ENCODE measurements at regions not wholly inside any gene's neighbourhood (a gene's known extent, or its start where the extent isn't known, plus 50 kb on each side); places are given as distances from the start of the nearest gene placed in this dataset.

DNA sequence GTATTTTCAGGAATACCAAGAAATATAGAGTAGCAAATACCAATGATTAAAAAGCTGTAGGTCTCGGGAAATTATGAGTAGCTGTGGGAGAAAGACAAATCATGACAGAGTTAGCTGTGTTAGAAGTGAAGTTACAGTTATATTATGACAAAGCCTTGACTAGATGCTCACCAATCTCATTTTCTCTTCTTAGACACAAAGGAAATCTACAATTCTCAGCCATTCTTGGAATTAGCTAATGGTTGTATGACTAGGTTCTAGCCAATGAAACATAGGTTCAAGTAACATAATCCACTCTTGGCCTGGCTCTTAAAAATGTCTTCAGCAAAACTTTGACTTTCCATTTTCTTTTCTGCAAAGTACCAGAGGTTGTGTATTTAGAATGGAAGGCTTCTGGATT is 228.8 kb upstream of the MTPN start:
- no peaks in the 10 kb centered on the region for H3K4me1 ChIP-seq (ENCODE audit: control insufficient read depth, extremely low read depth, insufficient read depth, low read length)
- no peaks in the 10 kb centered on the region for H3K36me3 ChIP-seq (ENCODE audit: control insufficient read depth in 2 of 2, extremely low read depth in 1 of 2, insufficient read depth in 2 of 2, low read length in 2 of 2)
- no peaks in the 10 kb centered on the region for H3K9me3 ChIP-seq (replicated peaks; ENCODE audit: control insufficient read depth, insufficient read depth, low read length)
- TF ChIP-seq, protein P1, sequence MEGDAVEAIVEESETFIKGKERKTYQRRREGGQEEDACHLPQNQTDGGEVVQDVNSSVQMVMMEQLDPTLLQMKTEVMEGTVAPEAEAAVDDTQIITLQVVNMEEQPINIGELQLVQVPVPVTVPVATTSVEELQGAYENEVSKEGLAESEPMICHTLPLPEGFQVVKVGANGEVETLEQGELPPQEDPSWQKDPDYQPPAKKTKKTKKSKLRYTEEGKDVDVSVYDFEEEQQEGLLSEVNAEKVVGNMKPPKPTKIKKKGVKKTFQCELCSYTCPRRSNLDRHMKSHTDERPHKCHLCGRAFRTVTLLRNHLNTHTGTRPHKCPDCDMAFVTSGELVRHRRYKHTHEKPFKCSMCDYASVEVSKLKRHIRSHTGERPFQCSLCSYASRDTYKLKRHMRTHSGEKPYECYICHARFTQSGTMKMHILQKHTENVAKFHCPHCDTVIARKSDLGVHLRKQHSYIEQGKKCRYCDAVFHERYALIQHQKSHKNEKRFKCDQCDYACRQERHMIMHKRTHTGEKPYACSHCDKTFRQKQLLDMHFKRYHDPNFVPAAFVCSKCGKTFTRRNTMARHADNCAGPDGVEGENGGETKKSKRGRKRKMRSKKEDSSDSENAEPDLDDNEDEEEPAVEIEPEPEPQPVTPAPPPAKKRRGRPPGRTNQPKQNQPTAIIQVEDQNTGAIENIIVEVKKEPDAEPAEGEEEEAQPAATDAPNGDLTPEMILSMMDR (IDR thresholded peaks at IDR 0.05; ENCODE audit: extremely low read depth in 1 of 2, insufficient read depth in 1 of 2, low read depth in 1 of 2, low read length in 2 of 2), result no peak
- no peak for TF ChIP-seq JUN (IDR thresholded peaks at IDR 0.05; ENCODE audit: borderline replicate concordance, insufficient read depth, insufficient read length, low read depth)
- no peaks in the 10 kb centered on the region for H3K79me2 ChIP-seq (ENCODE audit: control insufficient read depth, insufficient read depth, low read length)
- BruUV-seq (replicated peaks), result no TSS peak
- DNase-seq (ENCODE audit: low read depth, low spot score) (no peak), FAIRE-seq (no peak)
- H3K4me2 ChIP-seq (ENCODE audit: insufficient read depth, low read length), result no peak overlapping the region
- no peak overlapping the region for H3K9ac ChIP-seq (replicated peaks; ENCODE audit: extremely low read depth, insufficient read depth, low read length)
- no peaks in the 10 kb centered on the region for H3K27me3 ChIP-seq (ENCODE audit: control insufficient read depth in 2 of 2, insufficient read depth in 2 of 2, low read length in 2 of 2)
- no peaks in the 10 kb centered on the region for H3K9me1 ChIP-seq (replicated peaks; ENCODE audit: control insufficient read depth, extremely low read depth, insufficient read depth, low read length)
- dilution Hi-C loops (cut with MboI; ENCODE audit: extremely low pct_ligation_motif_present, low sequenced_read_pairs) (no loop called here), intact Hi-C loops (cut with micrococcal nuclease) (no loop called here)
- no peaks in the 10 kb centered on the region for H4K20me1 ChIP-seq (replicated peaks; ENCODE audit: control insufficient read depth, extremely low read depth, insufficient read depth, low read length)
- no peak overlapping the region for H3K4me3 ChIP-seq (replicated peaks in 1 of 3; ENCODE audit: insufficient read depth in 1 of 3, low read depth in 1 of 3, low read length in 3 of 3)
- H3K27ac ChIP-seq (ENCODE audit: insufficient read depth, low read depth, low read length), result no peak overlapping the region
- ChIA-PET POLR2A (no interaction called here), CTCF (interaction anchor here (0.9 kb wide), 1 partner anchor 11 kb away, joined by 3 read pairs; no protein-coding TSS in a partner anchor)
- H2AFZ ChIP-seq (ENCODE audit: low read depth, low read length), result no peak overlapping the region

DNA sequence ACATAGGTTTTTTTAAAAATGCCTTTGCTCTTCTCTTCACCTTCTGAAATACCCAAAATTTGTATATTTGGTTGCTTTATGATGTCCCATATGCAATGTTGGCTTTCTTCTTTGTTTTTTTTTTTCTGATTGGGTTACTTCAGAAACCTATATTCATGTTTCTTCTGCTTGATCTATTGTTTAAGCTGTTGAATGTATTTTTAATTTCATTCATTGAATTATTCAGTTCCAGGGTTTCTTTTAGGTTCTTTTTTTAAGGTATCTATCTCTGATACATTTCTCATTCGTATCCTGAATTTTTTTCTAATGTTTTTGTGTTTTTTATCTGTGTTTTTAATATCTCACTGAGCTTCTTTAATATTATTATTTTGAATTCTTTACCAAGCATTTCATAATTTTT is 221.0 kb upstream of the MTPN start:
- H3K9me1 ChIP-seq (replicated peaks; ENCODE audit: control insufficient read depth, extremely low read depth, insufficient read depth, low read length), result no peaks in the 10 kb centered on the region
- ChIA-PET CTCF (no interaction called here), POLR2A (no interaction called here)
- FAIRE-seq (no peak), DNase-seq (ENCODE audit: low read depth, low spot score) (no peak)
- TF ChIP-seq, protein P1 (IDR thresholded peaks at IDR 0.05; ENCODE audit: extremely low read depth in 1 of 2, insufficient read depth in 1 of 2, low read depth in 1 of 2, low read length in 2 of 2), result no peak
- TF ChIP-seq EZH2 (IDR thresholded peaks at IDR 0.05; ENCODE audit: borderline replicate concordance, low read depth, low read length, severe bottlenecking) (no peak), MYC (IDR thresholded peaks at IDR 0.05; ENCODE audit: low read depth, low read length) (no peak), POLR2AphosphoS5 (IDR thresholded peaks at IDR 0.05; ENCODE audit: insufficient read depth, low read depth, low read length) (no peak), GATA2 (IDR thresholded peaks at IDR 0.05; ENCODE audit: insufficient read depth, insufficient read length, low read depth, low read length) (no peak), POLR2A (IDR thresholded peaks at IDR 0.05; ENCODE audit: low read depth, low read length) (no peak), FOS (IDR thresholded peaks at IDR 0.05; ENCODE audit: borderline replicate concordance, insufficient read depth, low read length) (no peak), JUN (IDR thresholded peaks at IDR 0.05; ENCODE audit: borderline replicate concordance, insufficient read depth, insufficient read length, low read depth) (no peak)
- TF ChIP-seq, protein P2, sequence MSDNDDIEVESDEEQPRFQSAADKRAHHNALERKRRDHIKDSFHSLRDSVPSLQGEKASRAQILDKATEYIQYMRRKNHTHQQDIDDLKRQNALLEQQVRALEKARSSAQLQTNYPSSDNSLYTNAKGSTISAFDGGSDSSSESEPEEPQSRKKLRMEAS (IDR thresholded peaks at IDR 0.05; ENCODE audit: insufficient read depth, insufficient read length), result no peak
- intact Hi-C loops (cut with micrococcal nuclease) (no loop called here), dilution Hi-C loops (cut with MboI; ENCODE audit: extremely low pct_ligation_motif_present, low sequenced_read_pairs) (no loop called here)
- H3K4me3 ChIP-seq (replicated peaks in 1 of 3; ENCODE audit: insufficient read depth in 1 of 3, low read depth in 1 of 3, low read length in 3 of 3), result no peak overlapping the region
- H3K4me1 ChIP-seq (ENCODE audit: control insufficient read depth, extremely low read depth, insufficient read depth, low read length), result no peaks in the 10 kb centered on the region
- H3K9me3 ChIP-seq (replicated peaks; ENCODE audit: control insufficient read depth, insufficient read depth, low read length), result peaks cover 2% of the 10 kb centered on the region
- H3K27ac ChIP-seq (ENCODE audit: insufficient read depth, low read depth, low read length), result no peak overlapping the region
- H3K27me3 ChIP-seq (ENCODE audit: control insufficient read depth in 2 of 2, insufficient read depth in 2 of 2, low read length in 2 of 2), result no peaks in the 10 kb centered on the region
- no TSS peak for BruUV-seq (replicated peaks)
- H3K79me2 ChIP-seq (ENCODE audit: control insufficient read depth, insufficient read depth, low read length), result no peaks in the 10 kb centered on the region
- H4K20me1 ChIP-seq (replicated peaks; ENCODE audit: control insufficient read depth, extremely low read depth, insufficient read depth, low read length), result no peaks in the 10 kb centered on the region
- no peaks in the 10 kb centered on the region for H3K36me3 ChIP-seq (ENCODE audit: control insufficient read depth in 2 of 2, extremely low read depth in 1 of 2, insufficient read depth in 2 of 2, low read length in 2 of 2)
- no peak overlapping the region for H3K9ac ChIP-seq (replicated peaks; ENCODE audit: extremely low read depth, insufficient read depth, low read length)
- H2AFZ ChIP-seq (ENCODE audit: low read depth, low read length), result no peak overlapping the region
- no peak overlapping the region for H3K4me2 ChIP-seq (ENCODE audit: insufficient read depth, low read length)

All from endothelial cell of umbilical vein (primary cell).